T-cell (primary cell): ENCODE measurements at regions not wholly inside any gene's neighbourhood (a gene's known extent, or its start where the extent isn't known, plus 50 kb on each side); places are given as distances from the start of the nearest gene placed in this dataset.

Source experiments
- ATAC-seq, 4 experiments: fragments of 200-7000 bp in 3 of 4; fragments of 150-1000 bp in 1 of 4; cut with Tn5 transposase; replicated peaks in 1 of 4; 1 replicate in 3 of 4; 2 replicates in 1 of 4; pipeline ENCODE4 v1.10.0; 2021; ENCODE audit warnings: moderate library complexity in 3 of 4, mild to moderate bottlenecking in 2 of 4, moderate number of reproducible peaks in 1 of 4
- CTCF ChIA-PET, 2 donors: fragments of 300-600 bp; sonication (Branson Sonifier 250); formaldehyde crosslinking; loops; one replicate each; lab custom pipeline; 2022; ENCODE audit warnings: antibody characterized with exemption in 2 of 2; lab: Charles Lee
- POLR2A ChIA-PET, 2 donors: fragments of 300-600 bp; sonication (Branson Sonifier 250); formaldehyde crosslinking; loops; one replicate each; lab custom pipeline; 2022; ENCODE audit warnings: antibody characterized with exemption in 2 of 2; lab: Charles Lee
- DNase-seq, 35 experiments: peaks; one replicate each; pipeline versions ENCODE4 v3.0.0 to v3.0.0-alpha.2; 2013 to 2023
- H3K27ac ChIP-seq: one replicate; pipeline ENCODE4 v1.5.1; 2013; ENCODE audit warnings: low read length
- H3K27me3 ChIP-seq, 2 experiments: replicated peaks in 1 of 2; 1 replicate in 1 of 2; 2 replicates in 1 of 2; pipeline versions ENCODE4 v1.6.1 to v1.7.0; 2013; ENCODE audit warnings: low read length in 1 of 2, mixed read lengths in 1 of 2; ENCODE audit not compliant: control insufficient read depth in 2 of 2, insufficient read depth in 2 of 2; ENCODE audit errors: extremely low read depth in 1 of 2
- H3K36me3 ChIP-seq, 2 donors: 1 replicate in 1 of 2; 2 replicates in 1 of 2; pipeline versions ENCODE4 v1.6.1 to v1.7.0; 2013; ENCODE audit warnings: low read length in 1 of 2; ENCODE audit not compliant: control insufficient read depth in 2 of 2, insufficient read depth in 1 of 2; ENCODE audit errors: extremely low read depth in 1 of 2
- H3K4me1 ChIP-seq, 2 experiments: 1 replicate in 1 of 2; 2 replicates in 1 of 2; pipeline versions ENCODE4 v1.6.1 to v1.7.0; 2013; ENCODE audit warnings: low read length in 2 of 2, mixed read lengths in 1 of 2; ENCODE audit not compliant: insufficient read depth in 2 of 2, control insufficient read depth in 1 of 2; ENCODE audit errors: extremely low read depth in 1 of 2
- H3K4me3 ChIP-seq, 2 donors: 1 replicate in 1 of 2; 2 replicates in 1 of 2; pipeline versions ENCODE4 v1.5.1 to v1.7.0; 2013; ENCODE audit warnings: mild to moderate bottlenecking in 2 of 2, low read length in 1 of 2, moderate library complexity in 1 of 2; ENCODE audit not compliant: control insufficient read depth in 1 of 2; ENCODE audit errors: extremely low read depth in 1 of 2
- H3K9me3 ChIP-seq: 2 replicates; pipeline ENCODE4 v1.7.0; 2013
- H3K27ac Mint-ChIP-seq, 2 donors: one replicate each; pipeline ENCODE4 v1.8.0; 2020 to 2021; ENCODE audit warnings: mild to moderate bottlenecking in 2 of 2, mixed read lengths in 2 of 2
- H3K27me3 Mint-ChIP-seq, 2 donors: one replicate each; pipeline ENCODE4 v1.8.0; 2021 to 2022; ENCODE audit warnings: mixed read lengths in 2 of 2
- H3K36me3 Mint-ChIP-seq: one replicate; pipeline ENCODE4 v1.8.0; 2021; ENCODE audit warnings: mixed read lengths
- H3K4me1 Mint-ChIP-seq, 3 donors: one replicate each; pipeline ENCODE4 v1.8.0; 2020 to 2022; ENCODE audit warnings: mixed read lengths in 3 of 3, mild to moderate bottlenecking in 1 of 3
- H3K4me3 Mint-ChIP-seq, 3 donors: one replicate each; pipeline ENCODE4 v1.8.0; 2020 to 2022; ENCODE audit warnings: mild to moderate bottlenecking in 3 of 3, mixed read lengths in 3 of 3, moderate library complexity in 3 of 3
- H3K9me3 Mint-ChIP-seq, 3 donors: one replicate each; pipeline ENCODE4 v1.8.0; 2020 to 2022; ENCODE audit warnings: mixed read lengths in 3 of 3
- WGBS: methylation state at CpG from one replicate; pipeline ENCODE4 v1.1.5; 2013; ENCODE audit warnings: missing lambda C conversion rate; ENCODE audit not compliant: insufficient coverage; 5-methylcytosine and 5-hydroxymethylcytosine counted together

GRCh38 chr20:11132819-11133415 is 459.1 kb upstream of the JAG1 start:
- Mint-ChIP-seq H3K4me1 (no peaks in the 10 kb centered on the region), H3K9me3 (peaks cover 4 to 11% (median 6%) of the 10 kb centered on the region in 3 donors), H3K36me3 (no peaks in the 10 kb centered on the region), H3K4me3 (no peak overlapping the region), H3K27me3 (no peaks in the 10 kb centered on the region), H3K27ac (no peak overlapping the region)
- ATAC-seq (no peak), DNase-seq (no peak)
- Histone ChIP-seq H3K36me3 (no peaks in the 10 kb centered on the region), H3K4me1 (no peaks in the 10 kb centered on the region), H3K4me3 (no peak overlapping the region), H3K27ac (no peak overlapping the region), H3K27me3 (no peaks in the 10 kb centered on the region), H3K9me3 (no peaks in the 10 kb centered on the region)
- POLR2A ChIA-PET: no interaction called here
- WGBS: no CpG with 5 or more reads among the region's 3 CpGs
- CTCF ChIA-PET: no interaction called here

GRCh38 chr20:11136691-11137090 is 462.9 kb upstream of the JAG1 start:
- DNase-seq: no peak
- Histone ChIP-seq H3K27ac (no peak overlapping the region), H3K4me1 (no peaks in the 10 kb centered on the region), H3K4me3 (no peak overlapping the region), H3K9me3 (no peaks in the 10 kb centered on the region), H3K27me3 (no peaks in the 10 kb centered on the region), H3K36me3 (no peaks in the 10 kb centered on the region)
- H3K4me1 Mint-ChIP-seq: no peaks in the 10 kb centered on the region
- H3K27ac Mint-ChIP-seq: no peak overlapping the region
- ChIA-PET POLR2A (no interaction called here), CTCF (no interaction called here)
- no peaks in the 10 kb centered on the region for H3K27me3 Mint-ChIP-seq
- no peaks in the 10 kb centered on the region for H3K36me3 Mint-ChIP-seq
- peaks cover 3 to 8% (median 7%) of the 10 kb centered on the region in 3 donors for H3K9me3 Mint-ChIP-seq
- ATAC-seq: no peak
- H3K4me3 Mint-ChIP-seq: no peak overlapping the region

GRCh38 chr20:11137688-11138087 is 463.9 kb upstream of the JAG1 start:
- Mint-ChIP-seq H3K4me1 (no peaks in the 10 kb centered on the region), H3K9me3 (peaks cover 6 to 15% (median 9%) of the 10 kb centered on the region in 3 donors), H3K36me3 (no peaks in the 10 kb centered on the region), H3K27me3 (no peaks in the 10 kb centered on the region), H3K27ac (no peak overlapping the region), H3K4me3 (no peak overlapping the region)
- H3K27ac ChIP-seq: no peak overlapping the region
- H3K9me3 ChIP-seq: no peaks in the 10 kb centered on the region
- no peak for ATAC-seq
- no peak for DNase-seq
- H3K4me1 ChIP-seq: no peaks in the 10 kb centered on the region
- no peak overlapping the region for H3K4me3 ChIP-seq
- H3K27me3 ChIP-seq: no peaks in the 10 kb centered on the region
- ChIA-PET CTCF (no interaction called here), POLR2A (no interaction called here)
- no peaks in the 10 kb centered on the region for H3K36me3 ChIP-seq
- WGBS: 33% methylated on average over 1 of the region's 3 CpGs

GRCh38 chr20:11140359-11140758 is 466.6 kb upstream of the JAG1 start:
- DNase-seq (no peak), ATAC-seq (no peak)
- no peaks in the 10 kb centered on the region for H3K36me3 ChIP-seq
- Mint-ChIP-seq H3K27me3 (no peaks in the 10 kb centered on the region), H3K36me3 (no peaks in the 10 kb centered on the region), H3K4me3 (no peak overlapping the region), H3K9me3 (peaks cover 2 to 18% (median 11%) of the 10 kb centered on the region in 3 donors), H3K27ac (no peak overlapping the region), H3K4me1 (no peaks in the 10 kb centered on the region)
- CTCF ChIA-PET: interaction anchor here in 1 of 2 donors (0.6 kb wide), 1 partner anchor 127 kb away, joined by 4 read pairs; no protein-coding TSS in a partner anchor
- no peaks in the 10 kb centered on the region for H3K4me1 ChIP-seq
- no peak overlapping the region for H3K27ac ChIP-seq
- H3K4me3 ChIP-seq: no peak overlapping the region
- WGBS: no CpG with 5 or more reads among the region's 3 CpGs
- no peaks in the 10 kb centered on the region for H3K9me3 ChIP-seq
- no peaks in the 10 kb centered on the region for H3K27me3 ChIP-seq
- POLR2A ChIA-PET: no interaction called here

- H3K36me3 ChIP-seq: no peaks in the 10 kb centered on the region
- ATAC-seq (no peak), DNase-seq (no peak)
- Mint-ChIP-seq H3K27me3 (no peaks in the 10 kb centered on the region), H3K4me3 (no peak overlapping the region), H3K27ac (no peak overlapping the region), H3K36me3 (no peaks in the 10 kb centered on the region), H3K4me1 (no peaks in the 10 kb centered on the region), H3K9me3 (peaks cover under 1 to 15% (median 11%) of the 10 kb centered on the region in 3 donors)
- no peaks in the 10 kb centered on the region for H3K27me3 ChIP-seq
- POLR2A ChIA-PET: no interaction called here
- no peak overlapping the region for H3K27ac ChIP-seq
- 52% methylated on average over 2 of the region's 2 CpGs for WGBS
- no peaks in the 10 kb centered on the region for H3K4me1 ChIP-seq
- CTCF ChIA-PET: no interaction called here
- no peaks in the 10 kb centered on the region for H3K9me3 ChIP-seq
- H3K4me3 ChIP-seq: no peak overlapping the region
These were observed 469.7 kb upstream of the JAG1 start for GRCh38 chr20:11143481-11143880.

GRCh38 chr20:11144114-11144950 is 470.5 kb upstream of the JAG1 start:
- H3K9me3 Mint-ChIP-seq: peaks cover 0 to 14% (median 11%) of the 10 kb centered on the region in 3 donors
- DNase-seq (no peak), ATAC-seq (no peak)
- Histone ChIP-seq H3K27me3 (no peaks in the 10 kb centered on the region), H3K4me3 (no peak overlapping the region), H3K4me1 (no peaks in the 10 kb centered on the region), H3K36me3 (no peaks in the 10 kb centered on the region), H3K27ac (no peak overlapping the region), H3K9me3 (no peaks in the 10 kb centered on the region)
- 86% methylated on average over 3 of the region's 10 CpGs for WGBS
- ChIA-PET CTCF (no interaction called here), POLR2A (no interaction called here)
- H3K36me3 Mint-ChIP-seq: no peaks in the 10 kb centered on the region
- H3K4me3 Mint-ChIP-seq: no peak overlapping the region
- H3K27ac Mint-ChIP-seq: no peak overlapping the region
- no peaks in the 10 kb centered on the region for H3K4me1 Mint-ChIP-seq
- no peaks in the 10 kb centered on the region for H3K27me3 Mint-ChIP-seq
